Activated effector memory CD4-positive, alpha-beta T cell treated with anti-CD3 and anti-CD28 coated beads, Interleukin-2, amount 50 U/mL, for 16 hours (primary cell): ENCODE measurements at regions not wholly inside any gene's neighbourhood (a gene's known extent, or its start where the extent isn't known, plus 50 kb on each side); places are given as distances from the start of the nearest gene placed in this dataset.
"Not testable (repeated sequence)": the region's sequence is repeated elsewhere in the genome, so short reads cannot be mapped to it uniquely, and the experiment has no call there.

Source experiments
- DNase-seq: peaks from one replicate; pipeline ENCODE4 v3.0.0-alpha.2; 2020

GRCh38 chr5:130710596-130710995 lies 454.5 kb downstream of the HINT1 start:
- DNase-seq, result no peak

GRCh38 chr5:130708754-130709153 lies 456.3 kb downstream of the HINT1 start:
- DNase-seq, result no peak

- no peak for DNase-seq
Measured at GRCh38 chr5:130706696-130707095, 458.4 kb downstream of the HINT1 start.

- DNase-seq, result no peak
Measured at GRCh38 chr5:130705368-130705767, 459.7 kb downstream of the HINT1 start.

GRCh38 chr5:130693509-130693908 lies 471.5 kb downstream of the HINT1 start:
- DNase-seq, result no peak

- DNase-seq, result no peak
Measured at GRCh38 chr5:130692770-130693169, 472.3 kb downstream of the HINT1 start.

- no peak for DNase-seq
Measured at GRCh38 chr5:130689831-130690230, 475.2 kb downstream of the HINT1 start.

GRCh38 chr5:130687085-130687733 lies 477.8 kb downstream of the HINT1 start:
- no peak for DNase-seq

GRCh38 chr5:130678637-130679036 lies 486.4 kb downstream of the HINT1 start:
- no peak for DNase-seq

GRCh38 chr5:130666462-130666861 lies 498.6 kb downstream of the HINT1 start:
- no peak for DNase-seq

- no peak for DNase-seq
Measured at GRCh38 chr5:130652176-130652575, 512.9 kb downstream of the HINT1 start.

- DNase-seq, result no peak
Measured at GRCh38 chr5:130651440-130651839, 513.6 kb downstream of the HINT1 start.

GRCh38 chr5:130643321-130643720 lies 521.7 kb downstream of the HINT1 start:
- DNase-seq, result no peak

GRCh38 chr5:130642461-130642860 lies 522.6 kb downstream of the HINT1 start:
- no peak for DNase-seq

- DNase-seq, result no peak
Measured at GRCh38 chr5:130627145-130627544, 537.9 kb downstream of the HINT1 start.

GRCh38 chr5:130624805-130625204 lies 540.3 kb downstream of the HINT1 start:
- no peak for DNase-seq

- no peak for DNase-seq
Measured at GRCh38 chr5:130616161-130616560, 548.9 kb downstream of the HINT1 start.

- DNase-seq, result no peak
Measured at GRCh38 chr5:130605234-130605633, 559.8 kb downstream of the HINT1 start.

- not testable (repeated sequence) for DNase-seq
Measured at GRCh38 chr5:130596647-130597046, 568.4 kb downstream of the HINT1 start.

GRCh38 chr5:130580264-130580663 lies 584.8 kb downstream of the HINT1 start:
- no peak for DNase-seq

- no peak for DNase-seq
Measured at GRCh38 chr5:130578354-130578753, 586.7 kb downstream of the HINT1 start.

- DNase-seq, result no peak
Measured at GRCh38 chr5:130571076-130571475, 594.0 kb downstream of the HINT1 start.

GRCh38 chr5:130568791-130569190 lies 596.3 kb downstream of the HINT1 start:
- DNase-seq, result no peak

- DNase-seq, result no peak
Measured at GRCh38 chr5:130555429-130555828, 609.6 kb downstream of the HINT1 start.

GRCh38 chr5:130550562-130550928 lies 614.5 kb downstream of the HINT1 start:
- DNase-seq, result no peak
